ENCODE measurements at regions not wholly inside any gene's neighbourhood (a gene's known extent, or its start where the extent isn't known, plus 50 kb on each side); places are given as distances from the start of the nearest gene placed in this dataset.

- no peaks in the 10 kb centered on the region for H3K9me2 ChIP-seq (ENCODE audit: low read depth, low read length)
- no peaks in the 10 kb centered on the region for H4K20me1 ChIP-seq (ENCODE audit: insufficient read depth, low read length)
- no peaks in the 10 kb centered on the region for H3K27me3 ChIP-seq (ENCODE audit: insufficient read depth, low read length)
- no peak overlapping the region for H3K4me2 ChIP-seq (ENCODE audit: low read length)
- H2AFZ ChIP-seq (ENCODE audit: low read length): no peak overlapping the region
- no peaks in the 10 kb centered on the region for H3K79me2 ChIP-seq (ENCODE audit: insufficient read depth, low read length)
- H3K4me3 ChIP-seq (ENCODE audit: low read depth, low read length, poor library complexity, severe bottlenecking): no peak overlapping the region
- no peak for TF ChIP-seq CTCF (IDR thresholded peaks at IDR 0.05; ENCODE audit: low read length)
- H3K4me1 ChIP-seq (ENCODE audit: insufficient read depth, low read length, severe bottlenecking): peaks cover 10% of the 10 kb centered on the region
- no peaks in the 10 kb centered on the region for H3K36me3 ChIP-seq (ENCODE audit: insufficient read depth, low read length)
- no peaks in the 10 kb centered on the region for H3F3A ChIP-seq (ENCODE audit: insufficient read depth, low read length)
- H3K9me3 ChIP-seq (ENCODE audit: low read length): no peaks in the 10 kb centered on the region
- no peak overlapping the region for H3K9ac ChIP-seq (ENCODE audit: low read length)
- H3K27ac ChIP-seq (ENCODE audit: low read depth, low read length, poor library complexity, severe bottlenecking): no peak overlapping the region
Measured at GRCh38 chr1:194042736-194043135, 856.3 kb upstream of the B3GALT2 start.

GRCh38 chr1:194040496-194040895 is 854.1 kb upstream of the B3GALT2 start:
- Histone ChIP-seq H2AFZ (ENCODE audit: low read length) (no peak overlapping the region), H4K20me1 (ENCODE audit: insufficient read depth, low read length) (no peaks in the 10 kb centered on the region), H3K27me3 (ENCODE audit: insufficient read depth, low read length) (no peaks in the 10 kb centered on the region), H3K79me2 (ENCODE audit: insufficient read depth, low read length) (no peaks in the 10 kb centered on the region), H3K27ac (ENCODE audit: low read depth, low read length, poor library complexity, severe bottlenecking) (no peak overlapping the region), H3K4me1 (ENCODE audit: insufficient read depth, low read length, severe bottlenecking) (peaks cover 10% of the 10 kb centered on the region), H3K4me3 (ENCODE audit: low read depth, low read length, poor library complexity, severe bottlenecking) (no peak overlapping the region), H3K9ac (ENCODE audit: low read length) (no peak overlapping the region), H3K4me2 (ENCODE audit: low read length) (no peak overlapping the region), H3F3A (ENCODE audit: insufficient read depth, low read length) (no peaks in the 10 kb centered on the region), H3K9me2 (ENCODE audit: low read depth, low read length) (no peaks in the 10 kb centered on the region), H3K36me3 (ENCODE audit: insufficient read depth, low read length) (no peaks in the 10 kb centered on the region), H3K9me3 (ENCODE audit: low read length) (no peaks in the 10 kb centered on the region)
- TF ChIP-seq EZH2 (IDR thresholded peaks at IDR 0.05; ENCODE audit: borderline replicate concordance, low read length) (no peak), CTCF (IDR thresholded peaks at IDR 0.05; ENCODE audit: low read length) (no peak)

- Histone ChIP-seq H3F3A (ENCODE audit: insufficient read depth, low read length) (no peaks in the 10 kb centered on the region), H3K4me2 (ENCODE audit: low read length) (no peak overlapping the region), H3K9me2 (ENCODE audit: low read depth, low read length) (no peaks in the 10 kb centered on the region), H3K4me1 (ENCODE audit: insufficient read depth, low read length, severe bottlenecking) (peaks cover 6% of the 10 kb centered on the region), H3K4me3 (ENCODE audit: low read depth, low read length, poor library complexity, severe bottlenecking) (no peak overlapping the region), H3K27ac (ENCODE audit: low read depth, low read length, poor library complexity, severe bottlenecking) (no peak overlapping the region), H3K9me3 (ENCODE audit: low read length) (no peaks in the 10 kb centered on the region), H3K36me3 (ENCODE audit: insufficient read depth, low read length) (no peaks in the 10 kb centered on the region), H3K79me2 (ENCODE audit: insufficient read depth, low read length) (no peaks in the 10 kb centered on the region), H4K20me1 (ENCODE audit: insufficient read depth, low read length) (no peaks in the 10 kb centered on the region), H2AFZ (ENCODE audit: low read length) (no peak overlapping the region), H3K9ac (ENCODE audit: low read length) (no peak overlapping the region), H3K27me3 (ENCODE audit: insufficient read depth, low read length) (no peaks in the 10 kb centered on the region)
- no peak for TF ChIP-seq CTCF (IDR thresholded peaks at IDR 0.05; ENCODE audit: low read length)
- no peak for TF ChIP-seq EZH2 (IDR thresholded peaks at IDR 0.05; ENCODE audit: borderline replicate concordance, low read length)
Measured at GRCh38 chr1:194039578-194039977, 853.2 kb upstream of the B3GALT2 start.
